ENCODE measurements at regions not wholly inside any gene's neighbourhood (a gene's known extent, or its start where the extent isn't known, plus 50 kb on each side); places are given as distances from the start of the nearest gene placed in this dataset.

DNA sequence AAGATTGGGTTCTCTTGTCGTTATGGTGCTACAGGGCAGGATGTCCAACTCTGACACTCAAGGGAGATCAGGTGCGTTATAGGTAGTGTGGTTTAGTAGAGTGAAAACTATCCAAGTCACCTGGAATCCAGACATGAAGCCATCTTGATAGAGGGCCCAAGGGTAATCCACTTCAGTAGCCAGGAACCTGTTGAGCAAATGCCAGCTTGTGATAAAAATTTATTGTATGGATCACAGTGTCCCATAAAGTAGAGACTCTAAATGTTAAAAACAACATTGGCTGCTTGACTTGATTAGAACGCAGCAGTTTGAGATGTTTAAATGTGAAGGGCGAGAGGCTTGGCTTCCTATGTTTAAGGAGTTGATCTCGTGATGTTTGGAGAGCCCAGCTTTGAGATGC lies 105.7 kb upstream of the GMDS start:
- TF ChIP-seq, protein P1, sequence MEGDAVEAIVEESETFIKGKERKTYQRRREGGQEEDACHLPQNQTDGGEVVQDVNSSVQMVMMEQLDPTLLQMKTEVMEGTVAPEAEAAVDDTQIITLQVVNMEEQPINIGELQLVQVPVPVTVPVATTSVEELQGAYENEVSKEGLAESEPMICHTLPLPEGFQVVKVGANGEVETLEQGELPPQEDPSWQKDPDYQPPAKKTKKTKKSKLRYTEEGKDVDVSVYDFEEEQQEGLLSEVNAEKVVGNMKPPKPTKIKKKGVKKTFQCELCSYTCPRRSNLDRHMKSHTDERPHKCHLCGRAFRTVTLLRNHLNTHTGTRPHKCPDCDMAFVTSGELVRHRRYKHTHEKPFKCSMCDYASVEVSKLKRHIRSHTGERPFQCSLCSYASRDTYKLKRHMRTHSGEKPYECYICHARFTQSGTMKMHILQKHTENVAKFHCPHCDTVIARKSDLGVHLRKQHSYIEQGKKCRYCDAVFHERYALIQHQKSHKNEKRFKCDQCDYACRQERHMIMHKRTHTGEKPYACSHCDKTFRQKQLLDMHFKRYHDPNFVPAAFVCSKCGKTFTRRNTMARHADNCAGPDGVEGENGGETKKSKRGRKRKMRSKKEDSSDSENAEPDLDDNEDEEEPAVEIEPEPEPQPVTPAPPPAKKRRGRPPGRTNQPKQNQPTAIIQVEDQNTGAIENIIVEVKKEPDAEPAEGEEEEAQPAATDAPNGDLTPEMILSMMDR (IDR thresholded peaks at IDR 0.05) = no peak
- TF ChIP-seq POLR2AphosphoS5 (IDR thresholded peaks at IDR 0.05) = no peak
- no peak for TF ChIP-seq POLR2A (IDR thresholded peaks at IDR 0.05)
- no peak for TF ChIP-seq EP300 (IDR thresholded peaks at IDR 0.05)
